Stimulated activated CD4-positive, alpha-beta T cell treated with anti-CD3 and anti-CD28 coated beads, Interleukin-1b, Interleukin-23, amount 100 ng/mL, for 48 hours (primary cell): ENCODE measurements at regions not wholly inside any gene's neighbourhood (a gene's known extent, or its start where the extent isn't known, plus 50 kb on each side); places are given as distances from the start of the nearest gene placed in this dataset.

Source experiments
- DNase-seq: peaks from one replicate; pipeline ENCODE4 v3.0.0-alpha.2; 2020

- no peak for DNase-seq
Measured at GRCh38 chr9:106795031-106795430, 67.9 kb upstream of the ZNF462 start.

- DNase-seq: no peak
Measured at GRCh38 chr9:106796771-106797170, 66.2 kb upstream of the ZNF462 start.

GRCh38 chr9:106797299-106797698, 65.7 kb upstream of the ZNF462 start:
- no peak for DNase-seq

GRCh38 chr9:106798016-106798799, 64.8 kb upstream of the ZNF462 start:
- DNase-seq: no peak

- no peak for DNase-seq
Measured at GRCh38 chr9:106799152-106799551, 63.8 kb upstream of the ZNF462 start.

- no peak for DNase-seq
Measured at GRCh38 chr9:106800701-106801270, 62.2 kb upstream of the ZNF462 start.

GRCh38 chr9:106801816-106802215, 61.1 kb upstream of the ZNF462 start:
- no peak for DNase-seq
